GM13976 (cell line): ENCODE measurements at regions not wholly inside any gene's neighbourhood (a gene's known extent, or its start where the extent isn't known, plus 50 kb on each side); places are given as distances from the start of the nearest gene placed in this dataset.

Experiments used
- DNase-seq: peaks from one replicate; pipeline ENCODE4 v3.0.0; 2012; ENCODE audit warnings: low spot score
- CTCF ChIP-seq: IDR thresholded peaks from 2 replicates; pipeline ENCODE4 v1.5.1; 2012; ENCODE audit warnings: borderline replicate concordance, mild to moderate bottlenecking; ENCODE audit not compliant: insufficient read depth; ENCODE audit errors: extremely low read depth, missing control alignments, control extremely low read depth
- in situ Hi-C: fragments of 300-500 bp; cut with MboI; formaldehyde crosslinking; loops from one replicate; pipeline ENCODE4 v1.12.0; 2022; ENCODE audit warnings: low sequenced_read_pairs, mixed read lengths, inconsistent platforms; ENCODE audit not compliant: unreplicated experiment

GRCh38 chr11:10914050-10914449 lies 56.2 kb upstream of the ZBED5 start:
- in situ Hi-C loops = no loop called here
- TF ChIP-seq CTCF = no peak
- DNase-seq = no peak

GRCh38 chr11:10913075-10913474 lies 55.2 kb upstream of the ZBED5 start:
- no peak for TF ChIP-seq CTCF
- in situ Hi-C loops = no loop called here
- DNase-seq = no peak

GRCh38 chr11:10911907-10912306 lies 54.1 kb upstream of the ZBED5 start:
- DNase-seq = no peak

GRCh38 chr11:10909141-10909883 lies 51.5 kb upstream of the ZBED5 start:
- no peak for TF ChIP-seq CTCF
- no peak for DNase-seq

More at GRCh38 chr11:10911907-10912306, 54.1 kb upstream of the ZBED5 start:
- in situ Hi-C loops = no loop called here
- TF ChIP-seq CTCF = no peak

GRCh38 chr11:10908215-10908951 lies 50.5 kb upstream of the ZBED5 start:
- no peak for DNase-seq
- in situ Hi-C loops = no loop called here
- no peak for TF ChIP-seq CTCF

More at GRCh38 chr11:10909141-10909883, 51.5 kb upstream of the ZBED5 start:
- in situ Hi-C loops = no loop called here
